A549 (cell line): ENCODE measurements at regions not wholly inside any gene's neighbourhood (a gene's known extent, or its start where the extent isn't known, plus 50 kb on each side); places are given as distances from the start of the nearest gene placed in this dataset.

Experiments used
- ATAC-seq, 2 experiments: fragments of 200-7000 bp in 1 of 2; fragments of >200 bp in 1 of 2; cut with Nextera tagmentation in 1 of 2; cut with Tn5 transposase in 1 of 2; 3 replicates each; pipeline versions ENCODE4 v1.8.0 to v1.9.1; 2018 to 2020; ENCODE audit warnings: mild to moderate bottlenecking in 1 of 2, moderate library complexity in 1 of 2
- CTCF ChIA-PET: fragments of 300-600 bp; sonication (Branson Sonifier 250); formaldehyde crosslinking; extraction: SDS; loops from one replicate; lab custom pipeline; 2021; ENCODE audit warnings: antibody characterized with exemption, inconsistent platforms; lab: Yijun Ruan, JAX
- POLR2A ChIA-PET: fragments of 350-600 bp; formaldehyde crosslinking; extraction: SDS; loops from one replicate; lab custom pipeline; 2021; ENCODE audit warnings: antibody characterized with exemption, inconsistent platforms; lab: Yijun Ruan, JAX
- DNase-seq, 2 experiments: peaks; one replicate each; pipeline versions ENCODE4 v3.0.0 to v3.0.0-alpha.2; 2011 to 2016; ENCODE audit warnings: low read depth in 1 of 2, low spot score in 1 of 2
- FAIRE-seq: peaks from 2 replicates; lab custom pipeline; 2011; peaks lifted over from hg19 to GRCh38; lab: Jason Lieb, UNC
- H3K27ac ChIP-seq, 2 experiments: fragments of >200 bp; sonication (Bioruptor Twin); formaldehyde crosslinking; 3 replicates each; pipeline ENCODE4 v1.5.1; 2016 to 2017
- H3K4me1 ChIP-seq: fragments of >200 bp; sonication (Bioruptor Twin); formaldehyde crosslinking; 3 replicates; pipeline ENCODE4 v1.6.1; 2016
- H3K4me2 ChIP-seq: fragments of >200 bp; sonication (Bioruptor Twin); formaldehyde crosslinking; 3 replicates; pipeline ENCODE4 v1.6.1; 2016
- H3K4me3 ChIP-seq: fragments of >200 bp; sonication (Bioruptor Twin); formaldehyde crosslinking; 3 replicates; pipeline ENCODE4 v1.5.1; 2016
- H3K9me3 ChIP-seq: fragments of >200 bp; sonication (Bioruptor Twin); formaldehyde crosslinking; 3 replicates; pipeline ENCODE4 v1.6.1; 2016
- BHLHE40 ChIP-seq: IDR thresholded peaks from 2 replicates; pipeline ENCODE4 v1.6.1; 2012; ENCODE audit warnings: low read depth, low read length, inconsistent platforms
- CBX2 ChIP-seq: fragments of 200-600 bp; sonication (generic); IDR thresholded peaks from 2 replicates; pipeline ENCODE4 v1.6.1; 2016; ENCODE audit warnings: low read depth, mild to moderate bottlenecking, borderline replicate concordance
- CBX8 ChIP-seq: fragments of 200-600 bp; sonication (generic); IDR thresholded peaks from 2 replicates; pipeline ENCODE4 v1.6.1; 2016
- CEBPB ChIP-seq, 2 experiments: fragments of >200 bp in 1 of 2; sonication (Bioruptor Twin) in 1 of 2; formaldehyde crosslinking in 1 of 2; IDR thresholded peaks; 2 replicates each; pipeline ENCODE4 v1.6.1; 2012 to 2016
- CHD4 ChIP-seq: fragments of 200-600 bp; sonication (generic); IDR thresholded peaks from 2 replicates; pipeline ENCODE4 v1.6.1; 2016; ENCODE audit warnings: antibody characterized with exemption, mild to moderate bottlenecking, borderline replicate concordance
- EHF ChIP-seq: fragments of 250-450 bp; sonication (Bioruptor Pico); IDR thresholded peaks from 2 replicates; pipeline ENCODE4 v1.5.0; 2020; ENCODE audit warnings: mild to moderate bottlenecking
- FOSL2 ChIP-seq, 2 experiments: fragments of 450-650 bp in 1 of 2; fragments of >200 bp in 1 of 2; sonication (Bioruptor Twin) in 1 of 2; formaldehyde crosslinking; IDR thresholded peaks; 2 replicates each; pipeline versions ENCODE4 v1.5.0 to v1.6.1; 2016 to 2020; ENCODE audit warnings: mild to moderate bottlenecking in 1 of 2, moderate library complexity in 1 of 2
- FOXS1 ChIP-seq: fragments of 250-450 bp; sonication (Bioruptor Pico); IDR thresholded peaks from 2 replicates; pipeline ENCODE4 v1.5.0; 2020; ENCODE audit warnings: mild to moderate bottlenecking, moderate library complexity
- GATA3 ChIP-seq: IDR thresholded peaks from 2 replicates; pipeline ENCODE4 v1.6.1; 2012; ENCODE audit warnings: borderline replicate concordance
- HDAC2 ChIP-seq: fragments of 200-600 bp; sonication (generic); IDR thresholded peaks from 2 replicates; pipeline ENCODE4 v1.6.1; 2016
- HMGXB4 ChIP-seq: fragments of 250-450 bp; sonication (Bioruptor Pico); IDR thresholded peaks from 2 replicates; pipeline ENCODE4 v1.5.0; 2021; ENCODE audit warnings: mild to moderate bottlenecking, moderate library complexity, borderline replicate concordance
- HOXB13 ChIP-seq: fragments of 250-450 bp; sonication (Bioruptor Pico); IDR thresholded peaks from 2 replicates; pipeline ENCODE4 v1.5.0; 2020; ENCODE audit warnings: low read depth, mild to moderate bottlenecking, moderate library complexity
- JUN ChIP-seq, 2 experiments: fragments of >200 bp; sonication (Bioruptor Twin); formaldehyde crosslinking; IDR thresholded peaks; 2 replicates in 1 of 2; 3 replicates in 1 of 2; pipeline ENCODE4 v1.6.1; 2016 to 2017
- JUNB ChIP-seq: fragments of >200 bp; sonication (Bioruptor Twin); formaldehyde crosslinking; IDR thresholded peaks from 2 replicates; pipeline ENCODE4 v1.6.1; 2016
- KDM1A ChIP-seq: fragments of 200-600 bp; sonication (generic); IDR thresholded peaks from 2 replicates; pipeline ENCODE4 v1.6.1; 2016; ENCODE audit warnings: low read depth, mild to moderate bottlenecking
- MAFK ChIP-seq: fragments of 450-650 bp; IDR thresholded peaks from 2 replicates; pipeline ENCODE4 v1.6.1; 2014; ENCODE audit not compliant: partially characterized antibody
- MAZ ChIP-seq: fragments of 150-350 bp; IDR thresholded peaks from 2 replicates; pipeline ENCODE4 v1.6.1; 2014; ENCODE audit warnings: antibody characterized with exemption, low read depth, low read length, borderline replicate concordance
- MYC ChIP-seq: IDR thresholded peaks from 2 replicates; pipeline ENCODE4 v1.6.1; 2012; ENCODE audit warnings: mild to moderate bottlenecking, inconsistent platforms, low read length, improper control_type of control experiment, borderline replicate concordance
- NFE2L2 ChIP-seq: fragments of 150-350 bp; conservative IDR thresholded peaks from 2 replicates; pipeline ENCODE4 v1.6.1; 2014; ENCODE audit warnings: low read length
- NPAS2 ChIP-seq: fragments of 250-450 bp; sonication (Bioruptor Pico); IDR thresholded peaks from 2 replicates; pipeline ENCODE4 v1.8.0; 2022; ENCODE audit warnings: mild to moderate bottlenecking, moderate library complexity, borderline replicate concordance
- NR3C1 ChIP-seq: fragments of >200 bp; sonication (Bioruptor Twin); formaldehyde crosslinking; IDR thresholded peaks from 3 replicates; pipeline ENCODE4 v1.6.1; 2017
- PHF8 ChIP-seq: fragments of 200-600 bp; sonication (generic); IDR thresholded peaks from 2 replicates; pipeline ENCODE4 v1.6.1; 2016; ENCODE audit warnings: low read depth, mild to moderate bottlenecking, antibody characterized with exemption, moderate library complexity, borderline replicate concordance
- POLR2A ChIP-seq: IDR thresholded peaks from 2 replicates; pipeline ENCODE4 v1.6.1; 2012; ENCODE audit warnings: mild to moderate bottlenecking, low read length
- POLR2AphosphoS2 ChIP-seq: conservative IDR thresholded peaks from 2 replicates; pipeline ENCODE4 v1.6.1; 2012; ENCODE audit warnings: low read length, improper control_type of control experiment, inconsistent platforms
- RAD21 ChIP-seq, 2 experiments: fragments of >200 bp in 1 of 2; sonication (Bioruptor Twin) in 1 of 2; formaldehyde crosslinking in 1 of 2; IDR thresholded peaks in 1 of 2; conservative IDR thresholded peaks in 1 of 2; 2 replicates in 1 of 2; 3 replicates in 1 of 2; pipeline ENCODE4 v1.6.1; 2012 to 2018; ENCODE audit warnings: inconsistent platforms in 1 of 2
- RCOR1 ChIP-seq: fragments of 150-350 bp; IDR thresholded peaks from 2 replicates; pipeline ENCODE4 v1.6.1; 2014; ENCODE audit warnings: antibody characterized with exemption, low read length, low read depth
- SMC3 ChIP-seq: fragments of >200 bp; sonication (Bioruptor Twin); formaldehyde crosslinking; IDR thresholded peaks from 3 replicates; pipeline ENCODE4 v1.6.1; 2018; ENCODE audit warnings: inconsistent platforms
- TP53 ChIP-seq: fragments of 250-450 bp; sonication (Bioruptor Pico); IDR thresholded peaks from 2 replicates; pipeline ENCODE4 v1.5.0; 2021; ENCODE audit warnings: mild to moderate bottlenecking, moderate library complexity
- USF2 ChIP-seq: fragments of 450-650 bp; IDR thresholded peaks from 2 replicates; pipeline ENCODE4 v1.6.1; 2014; ENCODE audit warnings: antibody characterized with exemption
- ZFP36 ChIP-seq: fragments of 450-650 bp; IDR thresholded peaks from 2 replicates; pipeline ENCODE4 v1.6.1; 2014; ENCODE audit warnings: borderline replicate concordance; ENCODE audit not compliant: partially characterized antibody
- ZNF302 ChIP-seq: fragments of 250-450 bp; sonication (Bioruptor Pico); IDR thresholded peaks from 2 replicates; pipeline ENCODE4 v1.9.0; 2021; ENCODE audit warnings: inconsistent platforms, mild to moderate bottlenecking, moderate library complexity
- WGBS: methylation state at CpG from one replicate; pipeline ENCODE4 v1.1.6; 2017; ENCODE audit errors: missing lambda C conversion rate; 5-methylcytosine and 5-hydroxymethylcytosine counted together
- TF ChIP-seq, protein P1 (sequence below): IDR thresholded peaks from 2 replicates; pipeline ENCODE4 v1.6.1; 2012
- TF ChIP-seq, protein P2 (sequence below): IDR thresholded peaks from 2 replicates; pipeline ENCODE4 v1.6.1; 2012
- TF ChIP-seq, protein P3 (sequence below): fragments of >200 bp; sonication (Bioruptor Twin); formaldehyde crosslinking; IDR thresholded peaks from 3 replicates; pipeline ENCODE4 v1.6.1; 2016

DNA sequence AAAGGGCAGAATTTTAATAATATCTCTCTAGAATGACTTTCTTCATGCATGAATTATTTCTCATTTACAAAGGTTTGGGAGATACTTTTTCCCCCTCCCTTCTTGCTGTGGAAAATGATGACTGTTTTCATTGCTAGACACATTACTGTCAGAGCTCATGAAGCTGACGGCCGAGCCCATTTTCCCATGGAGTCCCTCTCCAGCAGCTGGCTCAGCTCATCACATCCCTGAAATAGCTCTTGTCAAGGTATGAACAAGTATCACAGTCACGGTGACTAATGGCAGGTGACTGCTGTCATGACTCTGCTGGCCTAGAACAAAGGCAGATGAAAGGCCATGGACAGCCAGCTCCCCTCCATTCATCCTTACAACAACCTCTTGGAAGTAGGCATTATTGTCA is 208.1 kb downstream of the ABCC12 start:
- Histone ChIP-seq H3K9me3 (no peaks in the 10 kb centered on the region), H3K4me2 (no peak overlapping the region), H3K4me3 (no peak overlapping the region), H3K4me1 (no peaks in the 10 kb centered on the region), H3K27ac (no peak overlapping the region)
- DNase-seq (no peak), FAIRE-seq (no peak), ATAC-seq (no peak)
- POLR2A ChIA-PET = no interaction called here
- CTCF ChIA-PET = interaction anchor here (1.2 kb wide), 1 partner anchor 22 kb away, joined by 4 read pairs; no protein-coding TSS in a partner anchor
- WGBS = 77% methylated on average over 3 of the region's 3 CpGs
- TF ChIP-seq POLR2A = no peak
- TF ChIP-seq POLR2AphosphoS2 = no peak
- no peak for TF ChIP-seq ZNF302 (CRISPR knock-in tag)
- TF ChIP-seq CBX8 = no peak
- no peak for TF ChIP-seq HMGXB4 (CRISPR knock-in tag)
- no peak for TF ChIP-seq FOSL2 (IDR thresholded peaks at IDR 0.05)
- no peak for TF ChIP-seq FOSL2 (CRISPR knock-in tag; IDR thresholded peaks at IDR 0.05)
- TF ChIP-seq CHD4 = no peak
- TF ChIP-seq BHLHE40 = no peak
- no peak for TF ChIP-seq USF2
- TF ChIP-seq, protein P1, sequence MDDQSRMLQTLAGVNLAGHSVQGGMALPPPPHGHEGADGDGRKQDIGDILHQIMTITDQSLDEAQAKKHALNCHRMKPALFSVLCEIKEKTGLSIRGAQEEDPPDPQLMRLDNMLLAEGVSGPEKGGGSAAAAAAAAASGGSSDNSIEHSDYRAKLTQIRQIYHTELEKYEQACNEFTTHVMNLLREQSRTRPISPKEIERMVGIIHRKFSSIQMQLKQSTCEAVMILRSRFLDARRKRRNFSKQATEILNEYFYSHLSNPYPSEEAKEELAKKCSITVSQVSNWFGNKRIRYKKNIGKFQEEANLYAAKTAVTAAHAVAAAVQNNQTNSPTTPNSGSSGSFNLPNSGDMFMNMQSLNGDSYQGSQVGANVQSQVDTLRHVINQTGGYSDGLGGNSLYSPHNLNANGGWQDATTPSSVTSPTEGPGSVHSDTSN = no peak
- TF ChIP-seq NPAS2 = no peak
- no peak for TF ChIP-seq SMC3
- TF ChIP-seq NR3C1 = no peak
- TF ChIP-seq TP53 (CRISPR knock-in tag) = no peak
- TF ChIP-seq MAZ = no peak
- TF ChIP-seq, protein P2, sequence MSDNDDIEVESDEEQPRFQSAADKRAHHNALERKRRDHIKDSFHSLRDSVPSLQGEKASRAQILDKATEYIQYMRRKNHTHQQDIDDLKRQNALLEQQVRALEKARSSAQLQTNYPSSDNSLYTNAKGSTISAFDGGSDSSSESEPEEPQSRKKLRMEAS = no peak
- no peak for TF ChIP-seq JUN (IDR thresholded peaks at IDR 0.05)
- no peak for TF ChIP-seq MYC
- TF ChIP-seq, protein P3, sequence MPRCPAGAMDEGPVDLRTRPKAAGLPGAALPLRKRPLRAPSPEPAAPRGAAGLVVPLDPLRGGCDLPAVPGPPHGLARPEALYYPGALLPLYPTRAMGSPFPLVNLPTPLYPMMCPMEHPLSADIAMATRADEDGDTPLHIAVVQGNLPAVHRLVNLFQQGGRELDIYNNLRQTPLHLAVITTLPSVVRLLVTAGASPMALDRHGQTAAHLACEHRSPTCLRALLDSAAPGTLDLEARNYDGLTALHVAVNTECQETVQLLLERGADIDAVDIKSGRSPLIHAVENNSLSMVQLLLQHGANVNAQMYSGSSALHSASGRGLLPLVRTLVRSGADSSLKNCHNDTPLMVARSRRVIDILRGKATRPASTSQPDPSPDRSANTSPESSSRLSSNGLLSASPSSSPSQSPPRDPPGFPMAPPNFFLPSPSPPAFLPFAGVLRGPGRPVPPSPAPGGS = no peak
- TF ChIP-seq, all 56 proteins: peak for 0

GRCh38 chr16:47946092-47946491 is 209.7 kb downstream of the ABCC12 start:
- H3K9me3 ChIP-seq = no peaks in the 10 kb centered on the region
- H3K4me2 ChIP-seq = no peak overlapping the region
- 79% methylated on average over 13 of the region's 13 CpGs for WGBS
- H3K4me3 ChIP-seq = no peak overlapping the region
- ATAC-seq (no peak), FAIRE-seq (no peak)
- CTCF ChIA-PET = no interaction called here
- H3K27ac ChIP-seq = no peak overlapping the region
- TF ChIP-seq, protein P2 = no peak
- TF ChIP-seq NFE2L2 (no peak), HDAC2 (no peak), EHF (no peak), MAZ (no peak), BHLHE40 (no peak), FOXS1 (CRISPR knock-in tag) (no peak), TP53 (CRISPR knock-in tag) (no peak), HOXB13 (CRISPR knock-in tag) (no peak), ZFP36 (no peak), CBX2 (no peak), KDM1A (no peak), CEBPB (IDR thresholded peaks at IDR 0.05) (no peak), MAFK (no peak), RAD21 (conservative IDR thresholded peaks at IDR 0.05 in 1 of 2, IDR thresholded peaks at IDR 0.05 in 1 of 2) (no peak), PHF8 (no peak), JUNB (no peak), GATA3 (no peak), RCOR1 (no peak)
- TF ChIP-seq, protein P1 = no peak
- TF ChIP-seq, all 56 proteins: peak for 0
- no peak for DNase-seq
- no peaks in the 10 kb centered on the region for H3K4me1 ChIP-seq
- POLR2A ChIA-PET = no interaction called here
